ENCODE measurements at regions not wholly inside any gene's neighbourhood (a gene's known extent, or its start where the extent isn't known, plus 50 kb on each side); places are given as distances from the start of the nearest gene placed in this dataset.

GRCh38 chr10:10873289-10873688 lies 144.4 kb upstream of the CELF2 start:
- TF ChIP-seq POLR2A (IDR thresholded peaks at IDR 0.05; ENCODE audit: low read length) = no peak
- no peak for TF ChIP-seq GATA1 (IDR thresholded peaks at IDR 0.05; ENCODE audit: low read depth, low read length)
